ENCODE measurements at regions not wholly inside any gene's neighbourhood (a gene's known extent, or its start where the extent isn't known, plus 50 kb on each side); places are given as distances from the start of the nearest gene placed in this dataset.

GRCh38 chr18:77366720-77367641, 117.3 kb downstream of the GALR1 start:
- Histone ChIP-seq H3K36me3 (ENCODE audit: control insufficient read depth, insufficient read depth, low read length) (no peaks in the 10 kb centered on the region), H3K27me3 (ENCODE audit: control insufficient read depth, insufficient read depth, low read length) (no peaks in the 10 kb centered on the region), H3K4me3 (ENCODE audit: low read depth, low read length) (no peak overlapping the region)
- peak; percentile 34 for DNase-seq (ENCODE audit: low read depth)
- TF ChIP-seq, protein P1, sequence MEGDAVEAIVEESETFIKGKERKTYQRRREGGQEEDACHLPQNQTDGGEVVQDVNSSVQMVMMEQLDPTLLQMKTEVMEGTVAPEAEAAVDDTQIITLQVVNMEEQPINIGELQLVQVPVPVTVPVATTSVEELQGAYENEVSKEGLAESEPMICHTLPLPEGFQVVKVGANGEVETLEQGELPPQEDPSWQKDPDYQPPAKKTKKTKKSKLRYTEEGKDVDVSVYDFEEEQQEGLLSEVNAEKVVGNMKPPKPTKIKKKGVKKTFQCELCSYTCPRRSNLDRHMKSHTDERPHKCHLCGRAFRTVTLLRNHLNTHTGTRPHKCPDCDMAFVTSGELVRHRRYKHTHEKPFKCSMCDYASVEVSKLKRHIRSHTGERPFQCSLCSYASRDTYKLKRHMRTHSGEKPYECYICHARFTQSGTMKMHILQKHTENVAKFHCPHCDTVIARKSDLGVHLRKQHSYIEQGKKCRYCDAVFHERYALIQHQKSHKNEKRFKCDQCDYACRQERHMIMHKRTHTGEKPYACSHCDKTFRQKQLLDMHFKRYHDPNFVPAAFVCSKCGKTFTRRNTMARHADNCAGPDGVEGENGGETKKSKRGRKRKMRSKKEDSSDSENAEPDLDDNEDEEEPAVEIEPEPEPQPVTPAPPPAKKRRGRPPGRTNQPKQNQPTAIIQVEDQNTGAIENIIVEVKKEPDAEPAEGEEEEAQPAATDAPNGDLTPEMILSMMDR (IDR thresholded peaks at IDR 0.05; ENCODE audit: insufficient read depth, low read length, poor library complexity, severe bottlenecking), result peak; percentile 7

DNA sequence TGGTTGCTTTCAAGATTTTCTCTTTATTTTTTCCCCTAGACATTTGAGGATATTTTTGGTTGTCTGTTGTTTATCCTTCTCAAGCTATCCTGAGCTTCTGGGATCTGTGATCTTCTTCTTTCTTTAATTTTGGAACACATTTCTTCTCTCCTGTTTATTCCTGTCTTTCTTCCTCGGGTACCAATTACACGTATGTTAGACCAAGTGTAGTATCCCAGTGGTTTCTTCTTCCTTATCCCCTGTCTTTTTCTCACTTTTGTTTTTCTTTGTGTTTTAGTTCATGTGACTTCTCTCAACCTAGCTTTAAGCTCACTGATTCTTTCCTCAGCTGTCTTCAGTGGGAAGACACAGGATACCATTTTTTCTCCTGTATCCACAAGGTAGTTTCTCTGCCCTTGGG, 120.0 kb downstream of the GALR1 start:
- TF ChIP-seq, protein P1 (IDR thresholded peaks at IDR 0.05; ENCODE audit: insufficient read depth, low read length, poor library complexity, severe bottlenecking), result no peak
- DNase-seq (ENCODE audit: low read depth), result no peak
- Histone ChIP-seq H3K36me3 (ENCODE audit: control insufficient read depth, insufficient read depth, low read length) (no peaks in the 10 kb centered on the region), H3K4me3 (ENCODE audit: low read depth, low read length) (no peak overlapping the region), H3K27me3 (ENCODE audit: control insufficient read depth, insufficient read depth, low read length) (no peaks in the 10 kb centered on the region)

DNA sequence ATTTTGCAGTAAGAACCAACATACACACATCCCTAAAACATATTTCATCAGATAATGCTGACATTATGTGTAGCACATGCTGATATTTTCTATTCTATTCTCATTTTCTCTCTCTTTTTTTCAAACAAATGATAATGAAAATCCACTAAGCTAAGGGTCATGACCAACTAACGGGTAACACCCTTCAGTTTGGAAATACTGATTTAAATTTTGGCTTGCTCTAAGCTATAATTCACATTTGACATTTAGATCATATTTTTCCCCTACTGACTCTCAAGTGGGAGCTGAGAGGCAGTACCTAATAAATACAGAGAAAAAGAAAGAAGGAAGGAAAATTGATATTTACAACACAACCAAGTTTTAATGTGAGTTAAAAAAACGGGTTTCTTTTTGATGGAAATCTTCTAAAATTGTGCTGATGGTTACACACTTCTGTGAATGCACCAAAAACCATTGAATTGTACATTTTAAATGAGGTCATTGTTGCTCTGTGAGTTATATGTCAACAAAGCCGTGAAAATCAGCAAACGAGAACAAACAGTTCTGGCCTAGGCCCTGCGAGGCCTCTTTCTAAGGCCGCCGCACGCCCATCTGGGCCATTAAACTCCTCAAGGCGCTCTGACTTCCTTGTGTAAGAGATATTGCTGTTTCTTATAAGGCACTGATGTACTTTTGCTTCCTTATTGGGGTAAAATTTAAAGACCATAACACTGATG, 124.2 kb downstream of the GALR1 start:
- DNase-seq (ENCODE audit: low read depth), result no peak
- Histone ChIP-seq H3K36me3 (ENCODE audit: control insufficient read depth, insufficient read depth, low read length) (no peaks in the 10 kb centered on the region), H3K4me3 (ENCODE audit: low read depth, low read length) (no peak overlapping the region), H3K27me3 (ENCODE audit: control insufficient read depth, insufficient read depth, low read length) (no peaks in the 10 kb centered on the region)
- TF ChIP-seq, protein P1 (IDR thresholded peaks at IDR 0.05; ENCODE audit: insufficient read depth, low read length, poor library complexity, severe bottlenecking), result no peak

DNA sequence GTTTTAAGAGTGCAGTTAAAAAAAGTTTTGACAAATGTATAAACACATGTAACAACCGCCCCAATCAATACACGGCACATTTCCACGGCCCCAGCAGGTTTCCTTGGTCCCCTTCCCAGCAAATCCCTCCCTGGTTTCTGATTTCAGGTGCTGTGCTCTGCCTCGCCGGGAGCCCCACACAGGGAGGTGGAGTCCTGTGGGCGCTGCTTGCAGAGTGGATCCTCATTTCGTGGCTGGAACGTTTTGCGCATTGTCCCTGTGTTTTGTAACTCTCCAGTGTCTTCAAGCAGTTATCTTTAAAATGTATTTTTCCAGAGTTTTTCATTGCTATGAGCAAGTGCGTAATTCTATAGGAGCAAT, 124.8 kb downstream of the GALR1 start:
- H3K36me3 ChIP-seq (ENCODE audit: control insufficient read depth, insufficient read depth, low read length), result no peaks in the 10 kb centered on the region

DNA sequence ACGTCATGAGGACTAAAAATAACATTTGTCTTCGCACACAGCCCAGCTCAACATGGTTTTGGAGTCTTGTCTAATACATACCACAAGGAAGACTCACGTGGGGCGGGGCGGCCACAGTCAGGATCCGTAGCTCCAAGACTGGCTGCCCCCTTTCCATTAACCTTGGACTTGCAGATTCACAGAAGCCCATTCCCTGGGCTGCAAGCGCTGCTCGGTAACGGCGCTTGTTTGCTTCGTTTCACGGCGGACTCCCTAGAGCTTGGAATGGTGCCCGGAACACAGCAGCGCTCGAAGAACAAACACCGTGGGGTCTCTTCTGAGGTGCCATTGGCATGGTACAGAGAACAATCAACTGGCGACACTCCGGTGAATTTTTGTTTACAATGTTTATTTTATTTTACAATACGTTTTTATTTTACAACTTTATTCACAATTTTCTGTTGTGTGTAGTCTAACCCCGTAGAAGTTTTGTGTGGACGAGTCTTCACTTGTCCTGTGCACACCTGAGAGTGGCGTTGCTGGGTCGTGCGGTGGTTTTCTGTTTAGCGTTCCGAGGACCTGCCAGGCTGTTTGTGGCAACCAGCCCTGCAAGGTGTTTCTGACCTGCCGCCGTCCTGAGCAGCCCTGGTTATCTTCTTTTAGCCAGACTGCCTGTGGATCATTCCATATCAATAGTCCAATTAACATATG, 126.5 kb downstream of the GALR1 start:
- H3K27me3 ChIP-seq (ENCODE audit: control insufficient read depth, insufficient read depth, low read length), result no peaks in the 10 kb centered on the region
- no peaks in the 10 kb centered on the region for H3K36me3 ChIP-seq (ENCODE audit: control insufficient read depth, insufficient read depth, low read length)
- no peak overlapping the region for H3K4me3 ChIP-seq (ENCODE audit: low read depth, low read length)
- no peak for DNase-seq (ENCODE audit: low read depth)
- TF ChIP-seq, protein P1 (IDR thresholded peaks at IDR 0.05; ENCODE audit: insufficient read depth, low read length, poor library complexity, severe bottlenecking), result no peak

More for the DNA sequence above, 124.8 kb downstream of the GALR1 start:
- Histone ChIP-seq H3K4me3 (ENCODE audit: low read depth, low read length) (no peak overlapping the region), H3K27me3 (ENCODE audit: control insufficient read depth, insufficient read depth, low read length) (no peaks in the 10 kb centered on the region)
- TF ChIP-seq, protein P1 (IDR thresholded peaks at IDR 0.05; ENCODE audit: insufficient read depth, low read length, poor library complexity, severe bottlenecking), result no peak
- DNase-seq (ENCODE audit: low read depth), result no peak
